Calu3 (cell line): ENCODE measurements at regions not wholly inside any gene's neighbourhood (a gene's known extent, or its start where the extent isn't known, plus 50 kb on each side); places are given as distances from the start of the nearest gene placed in this dataset.

Experiments used
- BruUV-seq: library from RNA; stranded (reverse); fragments of 400-500 nt; replicated peaks from 2 replicates; lab custom pipeline; 2021; lab: Mats Ljungman, UMichigan
- CTCF ChIA-PET: fragments of 300-600 bp; sonication (Branson Sonifier 250); formaldehyde crosslinking; loops from one replicate; lab custom pipeline; 2022; ENCODE audit warnings: antibody characterized with exemption; lab: Charles Lee
- DNase-seq: peaks from one replicate; pipeline ENCODE4 v3.0.0; 2022
- H3K27ac Mint-ChIP-seq: one replicate; pipeline ENCODE4 v1.8.0; 2022; ENCODE audit warnings: mixed read lengths; ENCODE audit not compliant: unreplicated experiment
- H3K27me3 Mint-ChIP-seq: one replicate; pipeline ENCODE4 v1.8.0; 2022; ENCODE audit warnings: mixed read lengths; ENCODE audit not compliant: unreplicated experiment
- H3K36me3 Mint-ChIP-seq: one replicate; pipeline ENCODE4 v1.8.0; 2022; ENCODE audit warnings: mild to moderate bottlenecking, moderate library complexity, mixed read lengths; ENCODE audit not compliant: insufficient read depth, unreplicated experiment
- H3K4me1 Mint-ChIP-seq: one replicate; pipeline ENCODE4 v1.8.0; 2022; ENCODE audit warnings: mild to moderate bottlenecking, low read depth, mixed read lengths; ENCODE audit not compliant: unreplicated experiment
- H3K4me3 Mint-ChIP-seq: one replicate; pipeline ENCODE4 v1.8.0; 2022; ENCODE audit warnings: mild to moderate bottlenecking, low read depth, moderate library complexity, mixed read lengths; ENCODE audit not compliant: unreplicated experiment
- H3K9me3 Mint-ChIP-seq: one replicate; pipeline ENCODE4 v1.8.0; 2022; ENCODE audit warnings: low read depth, mixed read lengths; ENCODE audit not compliant: unreplicated experiment
- intact Hi-C: fragments of 100-400 bp; cut with micrococcal nuclease; formaldehyde crosslinking; loops from one replicate; pipeline ENCODE4 v1.10.0; 2022; ENCODE audit not compliant: unreplicated experiment
- TF ChIP-seq, protein P1 (sequence below): fragments of 200-600 bp; IDR thresholded peaks from one replicate; pipeline ENCODE4 v1.8.0; 2022; ENCODE audit warnings: antibody characterized with exemption; ENCODE audit not compliant: unreplicated experiment

DNA sequence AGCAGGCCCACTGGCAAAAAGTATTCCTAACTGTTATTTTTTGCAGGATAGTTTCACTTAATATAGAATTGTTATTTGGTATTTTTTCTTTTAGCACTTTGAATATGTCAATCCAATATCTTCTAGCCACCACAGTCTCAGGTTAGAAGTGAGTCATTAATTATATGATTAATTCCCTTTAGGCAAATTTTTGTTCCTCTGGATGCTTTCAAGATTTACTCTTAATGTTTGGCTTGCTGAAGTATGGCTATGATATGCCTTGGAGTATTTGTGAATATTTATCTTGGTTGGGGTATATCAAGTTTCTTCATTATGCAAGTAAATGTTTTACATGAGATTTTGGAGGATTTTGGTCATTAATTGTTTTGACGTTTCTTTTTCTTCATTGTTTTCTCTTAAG lies 152.1 kb upstream of the ALCAM start:
- BruUV-seq: no TSS peak
- H3K27ac Mint-ChIP-seq: no peak overlapping the region
- H3K4me3 Mint-ChIP-seq: no peak overlapping the region

GRCh38 chr3:105222568-105223093 lies 144.1 kb upstream of the ALCAM start:
- no peak for DNase-seq
- H3K9me3 Mint-ChIP-seq: no peaks in the 10 kb centered on the region
- CTCF ChIA-PET: no interaction called here
- no peaks in the 10 kb centered on the region for H3K4me1 Mint-ChIP-seq
- TF ChIP-seq, protein P1, sequence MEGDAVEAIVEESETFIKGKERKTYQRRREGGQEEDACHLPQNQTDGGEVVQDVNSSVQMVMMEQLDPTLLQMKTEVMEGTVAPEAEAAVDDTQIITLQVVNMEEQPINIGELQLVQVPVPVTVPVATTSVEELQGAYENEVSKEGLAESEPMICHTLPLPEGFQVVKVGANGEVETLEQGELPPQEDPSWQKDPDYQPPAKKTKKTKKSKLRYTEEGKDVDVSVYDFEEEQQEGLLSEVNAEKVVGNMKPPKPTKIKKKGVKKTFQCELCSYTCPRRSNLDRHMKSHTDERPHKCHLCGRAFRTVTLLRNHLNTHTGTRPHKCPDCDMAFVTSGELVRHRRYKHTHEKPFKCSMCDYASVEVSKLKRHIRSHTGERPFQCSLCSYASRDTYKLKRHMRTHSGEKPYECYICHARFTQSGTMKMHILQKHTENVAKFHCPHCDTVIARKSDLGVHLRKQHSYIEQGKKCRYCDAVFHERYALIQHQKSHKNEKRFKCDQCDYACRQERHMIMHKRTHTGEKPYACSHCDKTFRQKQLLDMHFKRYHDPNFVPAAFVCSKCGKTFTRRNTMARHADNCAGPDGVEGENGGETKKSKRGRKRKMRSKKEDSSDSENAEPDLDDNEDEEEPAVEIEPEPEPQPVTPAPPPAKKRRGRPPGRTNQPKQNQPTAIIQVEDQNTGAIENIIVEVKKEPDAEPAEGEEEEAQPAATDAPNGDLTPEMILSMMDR: no peak
- H3K4me3 Mint-ChIP-seq: no peak overlapping the region
- no peaks in the 10 kb centered on the region for H3K27me3 Mint-ChIP-seq
- intact Hi-C loops: no loop called here
- peaks cover 4% of the 10 kb centered on the region for H3K36me3 Mint-ChIP-seq
- H3K27ac Mint-ChIP-seq: no peak overlapping the region
- no TSS peak for BruUV-seq

More for the DNA sequence above, 152.1 kb upstream of the ALCAM start:
- TF ChIP-seq, protein P1: no peak
- Mint-ChIP-seq H3K36me3 (no peaks in the 10 kb centered on the region), H3K4me1 (no peaks in the 10 kb centered on the region), H3K27me3 (no peaks in the 10 kb centered on the region), H3K9me3 (no peaks in the 10 kb centered on the region)
- intact Hi-C loops: no loop called here
- no peak for DNase-seq
- CTCF ChIA-PET: no interaction called here

GRCh38 chr3:105223815-105224214 lies 142.9 kb upstream of the ALCAM start:
- Mint-ChIP-seq H3K27me3 (no peaks in the 10 kb centered on the region), H3K4me3 (no peak overlapping the region), H3K27ac (no peak overlapping the region), H3K9me3 (no peaks in the 10 kb centered on the region), H3K4me1 (no peaks in the 10 kb centered on the region), H3K36me3 (peaks cover 4% of the 10 kb centered on the region)
- CTCF ChIA-PET: no interaction called here
- no peak for DNase-seq
- TF ChIP-seq, protein P1: no peak
- no TSS peak for BruUV-seq
- intact Hi-C loops: no loop called here

DNA sequence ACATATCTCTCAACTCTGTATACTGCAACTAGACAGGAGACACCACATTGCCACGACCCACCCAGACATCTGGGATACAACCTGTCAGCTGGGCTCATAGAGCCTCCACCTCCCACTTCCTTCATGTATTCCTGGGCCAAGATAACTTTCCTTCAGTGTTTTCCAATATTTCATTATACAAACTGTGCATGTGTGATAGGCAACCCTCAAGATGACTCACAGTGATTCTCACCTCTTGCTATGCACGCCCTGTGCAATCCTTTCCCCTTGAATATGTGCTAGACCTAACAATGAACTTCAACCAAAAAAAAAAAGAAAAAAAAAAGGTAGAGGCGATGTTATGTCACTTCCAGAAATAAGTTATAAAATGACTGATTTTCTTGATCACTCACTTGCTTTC lies 138.0 kb upstream of the ALCAM start:
- TF ChIP-seq, protein P1: no peak
- Mint-ChIP-seq H3K4me3 (no peak overlapping the region), H3K27me3 (no peaks in the 10 kb centered on the region), H3K4me1 (no peaks in the 10 kb centered on the region), H3K9me3 (no peaks in the 10 kb centered on the region), H3K27ac (no peak overlapping the region), H3K36me3 (no peaks in the 10 kb centered on the region)
- intact Hi-C loops: no loop called here
- CTCF ChIA-PET: no interaction called here
- no peak for DNase-seq
- BruUV-seq: no TSS peak
